Amygdala (tissue), 56 donors: ENCODE measurements at regions not wholly inside any gene's neighbourhood (a gene's known extent, or its start where the extent isn't known, plus 50 kb on each side); places are given as distances from the start of the nearest gene placed in this dataset.

Source experiments
- DNase-seq, 56 donors: peaks; one replicate each; lab custom pipeline; 2025; lab: John Stamatoyannopoulos, UW

DNA sequence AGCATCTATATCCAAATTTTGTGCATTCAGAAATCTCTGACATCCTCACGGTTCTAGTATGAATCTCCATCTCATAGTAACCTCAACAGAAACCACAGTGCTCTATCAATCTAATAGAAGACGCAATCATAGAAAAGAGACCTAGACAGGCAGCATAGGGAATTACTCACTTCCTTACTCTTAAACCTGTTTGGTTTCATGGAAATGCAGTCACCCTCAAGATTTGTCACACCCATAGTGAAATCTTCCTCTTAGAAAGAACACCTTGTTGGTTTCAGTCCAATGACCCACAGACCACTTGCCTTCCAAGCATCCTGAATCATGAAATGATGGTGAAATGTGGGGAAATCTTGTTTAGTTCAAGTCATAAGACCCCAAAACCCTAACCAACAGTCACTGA is 166.1 kb upstream of the PRDM1 start:
- DNase-seq: no peak

- DNase-seq: no peak
These were observed 169.0 kb upstream of the PRDM1 start for GRCh38 chr6:105917038-105917695.

- DNase-seq: no peak
These were observed 175.0 kb upstream of the PRDM1 start for GRCh38 chr6:105911106-105911629.

DNA sequence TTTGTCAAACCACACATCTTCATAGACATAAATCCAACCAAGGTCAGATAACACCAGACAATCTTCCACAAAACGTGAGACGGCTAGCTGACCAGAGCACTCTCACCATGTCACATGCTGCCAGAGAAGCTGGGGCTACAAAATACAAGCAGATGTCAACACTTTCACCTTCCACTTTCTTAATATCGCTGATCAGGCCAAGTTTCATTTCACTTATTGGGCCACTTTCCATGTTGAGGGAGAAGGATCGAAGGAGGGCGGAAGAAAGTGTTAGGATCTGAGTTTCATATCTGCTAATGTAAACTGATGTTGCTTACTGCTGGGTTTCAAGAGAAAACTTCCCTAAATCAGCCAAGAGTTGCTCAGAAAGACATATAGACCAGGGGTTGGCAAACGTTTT is 177.0 kb upstream of the PRDM1 start:
- peak in 3 of 56 donors; percentile 7 to 34 (median 20) for DNase-seq

GRCh38 chr6:105907991-105908390 is 178.1 kb upstream of the PRDM1 start:
- no peak for DNase-seq

- DNase-seq: no peak
These were observed 178.8 kb upstream of the PRDM1 start for GRCh38 chr6:105907301-105907700.

GRCh38 chr6:105902401-105903031 is 183.6 kb upstream of the PRDM1 start:
- no peak for DNase-seq

- DNase-seq: no peak
These were observed 184.6 kb upstream of the PRDM1 start for GRCh38 chr6:105901583-105901982.

DNA sequence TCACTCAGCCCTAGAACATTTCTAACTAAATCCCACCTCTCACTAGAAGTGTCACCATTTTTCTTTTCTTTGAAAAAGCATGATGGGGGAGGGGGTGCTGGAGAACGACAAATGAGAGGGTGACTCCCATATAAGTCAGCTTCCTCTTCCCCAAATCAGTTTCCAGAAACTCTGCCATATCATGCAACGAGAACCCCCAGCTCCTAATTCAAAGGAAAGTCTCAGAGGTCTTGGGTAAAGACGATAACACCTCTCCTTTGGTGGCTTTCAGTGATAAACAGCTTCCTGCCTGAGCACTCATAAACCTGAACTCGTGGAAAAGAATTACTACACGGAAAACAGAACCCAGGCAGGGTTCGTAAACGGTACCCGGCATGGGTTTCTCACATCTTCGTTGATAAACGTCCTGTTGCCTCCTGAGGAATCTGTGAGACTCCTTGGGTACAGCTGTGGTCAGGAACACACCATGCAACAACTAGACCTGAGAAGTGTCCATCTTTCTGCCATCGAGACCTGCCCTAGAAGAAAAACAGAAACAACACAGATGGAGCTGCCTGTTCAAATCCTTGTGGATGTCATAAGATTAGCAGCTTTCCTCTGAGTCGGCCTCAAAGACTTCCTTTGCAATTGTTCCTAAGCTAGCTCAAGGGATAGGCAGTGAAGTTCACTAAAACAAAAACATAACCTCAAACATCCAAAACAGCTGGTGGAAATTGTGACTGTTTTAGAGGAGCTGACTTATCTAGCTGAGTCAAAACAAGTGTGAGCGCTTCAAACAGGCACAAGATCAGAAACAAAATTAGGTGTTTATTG is 185.8 kb upstream of the PRDM1 start:
- DNase-seq: no peak

- DNase-seq: no peak
These were observed 187.8 kb upstream of the PRDM1 start for GRCh38 chr6:105898286-105898685.

DNA sequence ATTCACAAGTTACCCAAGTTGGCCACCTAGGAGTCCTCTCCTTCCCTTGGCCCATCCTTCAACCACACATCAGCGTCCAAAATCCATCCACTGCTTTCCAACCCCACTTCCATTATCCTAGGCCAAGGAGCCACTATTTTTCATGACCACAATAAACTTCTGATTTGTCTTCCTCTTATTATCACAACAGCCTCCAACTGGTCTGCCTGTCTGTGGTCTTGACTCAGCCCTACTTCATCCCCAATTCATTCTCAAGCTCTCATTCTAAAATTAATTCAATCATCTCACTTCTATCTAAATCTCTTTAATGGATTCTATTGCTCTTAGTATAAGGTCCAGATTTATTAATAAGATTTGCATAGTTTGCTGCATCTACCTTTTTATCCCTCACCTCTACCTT is 189.0 kb upstream of the PRDM1 start:
- DNase-seq: no peak

GRCh38 chr6:105896821-105897095 is 189.4 kb upstream of the PRDM1 start:
- DNase-seq: no peak

GRCh38 chr6:105896052-105896820 is 189.9 kb upstream of the PRDM1 start:
- no peak for DNase-seq

GRCh38 chr6:105894556-105894955 is 191.6 kb upstream of the PRDM1 start:
- no peak for DNase-seq

DNA sequence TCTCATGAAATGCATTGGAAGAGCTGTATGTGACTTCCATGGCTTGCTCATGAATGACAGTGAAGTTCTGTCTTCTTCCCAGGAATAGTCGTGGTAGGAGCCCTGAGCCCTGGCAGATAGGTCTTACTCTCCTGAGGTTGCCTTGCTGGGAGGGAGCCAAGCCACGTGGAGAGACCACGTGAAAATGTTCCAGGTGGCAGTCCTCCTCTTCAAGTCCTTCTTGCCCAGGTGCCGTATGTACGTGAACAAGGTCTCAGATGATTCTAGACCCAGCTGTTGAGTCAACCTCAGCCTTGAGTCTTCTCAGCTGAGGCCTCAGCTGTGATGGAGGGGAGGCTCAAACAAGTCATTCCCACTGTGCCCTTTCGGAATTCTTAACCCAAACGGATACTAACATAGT is 192.4 kb upstream of the PRDM1 start:
- no peak for DNase-seq

DNA sequence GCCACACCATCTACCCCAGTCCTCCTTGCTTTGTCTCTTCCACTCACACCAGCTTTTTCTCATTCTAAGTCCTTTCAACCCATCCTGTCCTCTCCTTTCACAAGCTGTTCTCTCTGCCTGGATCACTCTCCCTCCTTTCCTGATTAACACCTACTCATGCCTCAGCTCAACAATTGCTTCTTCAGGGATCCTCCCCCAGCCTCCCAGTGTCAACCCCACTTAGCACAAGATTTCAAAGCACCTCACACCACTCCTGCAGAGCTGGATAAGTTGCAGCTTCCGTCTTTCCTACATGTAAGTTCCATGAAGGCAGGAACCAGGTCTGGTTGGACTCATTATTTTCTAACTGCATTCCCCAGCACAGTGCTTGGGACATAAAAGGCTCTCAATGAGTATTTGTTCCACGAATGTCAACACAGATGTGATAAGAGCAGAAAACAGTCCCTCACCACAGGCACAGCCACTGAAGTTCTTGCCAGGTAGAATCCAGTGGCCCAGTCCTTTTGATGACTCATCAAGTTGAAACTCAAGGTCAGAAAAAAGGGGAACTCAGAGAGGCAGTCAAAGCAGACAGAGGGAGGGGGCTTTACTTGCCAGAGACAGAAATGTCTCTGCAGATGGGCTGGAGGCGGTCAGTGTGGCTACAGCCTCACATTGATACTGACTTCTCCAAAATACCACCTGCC is 193.4 kb upstream of the PRDM1 start:
- DNase-seq: no peak

GRCh38 chr6:105890521-105891244 is 195.5 kb upstream of the PRDM1 start:
- no peak for DNase-seq

DNA sequence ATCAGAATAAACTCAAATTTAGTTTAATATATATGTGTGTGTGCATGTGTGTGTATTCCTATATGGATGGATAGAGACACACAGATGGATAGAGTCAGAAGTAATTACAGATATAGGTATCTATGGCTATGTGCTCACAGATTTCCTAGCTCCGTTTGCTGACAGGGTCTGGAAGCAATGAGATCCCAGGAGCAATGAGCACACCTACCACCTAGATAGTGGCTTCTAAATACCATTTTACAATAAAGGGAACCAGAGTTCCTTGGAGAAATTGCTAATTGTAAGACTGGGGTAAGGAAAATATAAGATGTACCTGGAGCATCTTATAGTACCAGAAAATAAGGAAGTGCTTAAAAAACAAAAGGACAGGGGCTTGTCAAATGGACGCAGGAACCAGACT is 196.2 kb upstream of the PRDM1 start:
- DNase-seq: no peak

DNA sequence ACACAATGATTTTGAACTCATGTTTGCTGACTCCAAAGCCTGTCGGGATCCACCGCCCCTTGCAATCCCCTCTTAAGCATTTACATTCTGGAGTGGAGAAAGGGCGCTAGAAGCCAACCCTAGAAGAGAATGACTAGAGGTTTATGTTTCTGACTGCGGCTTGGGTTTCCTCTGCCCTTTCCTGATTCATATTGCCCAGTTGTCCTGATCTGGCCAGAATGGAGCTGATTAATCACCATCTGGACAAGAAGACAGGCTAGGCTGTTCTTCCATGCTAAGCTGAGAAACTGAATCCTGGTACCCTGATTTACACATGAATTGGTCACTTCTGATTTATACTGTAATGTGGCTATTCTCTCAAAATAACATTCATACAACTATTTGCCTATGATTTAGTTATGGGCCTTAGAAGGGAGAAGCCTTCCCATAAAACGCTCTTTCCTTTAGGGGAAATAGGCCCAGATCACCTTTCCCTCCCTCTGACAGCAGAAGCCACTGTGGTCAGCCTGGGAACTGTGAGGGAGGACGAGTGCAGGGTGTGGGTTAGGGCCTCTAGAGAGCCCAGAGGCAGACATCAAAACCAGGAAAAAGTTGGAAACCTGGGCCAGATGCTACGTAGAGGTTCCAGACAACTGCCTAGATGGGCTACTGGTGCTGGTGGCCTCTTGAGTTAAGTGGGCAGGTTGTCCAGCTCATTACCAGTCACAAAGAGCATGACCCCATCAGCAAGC is 199.2 kb upstream of the PRDM1 start:
- DNase-seq: no peak
